Forelimb muscle (tissue), 1 donor: ENCODE measurements at regions not wholly inside any gene's neighbourhood (a gene's known extent, or its start where the extent isn't known, plus 50 kb on each side); places are given as distances from the start of the nearest gene placed in this dataset.
"Not testable (repeated sequence)": the region's sequence is repeated elsewhere in the genome, so short reads cannot be mapped to it uniquely, and the experiment has no call there.

ENCODE experiments used
- DNase-seq: peaks from one replicate; pipeline ENCODE4 v3.0.0-alpha.2; 2013; ENCODE audit warnings: low read depth

GRCh38 chr9:89837934-89838310 lies 233.1 kb downstream of the GADD45G start:
- no peak for DNase-seq

- no peak for DNase-seq
Observed at GRCh38 chr9:89838621-89839020, 233.8 kb downstream of the GADD45G start.

- no peak for DNase-seq
Observed at GRCh38 chr9:89839449-89839848, 234.6 kb downstream of the GADD45G start.

- no peak for DNase-seq
Observed at GRCh38 chr9:89839952-89840351, 235.1 kb downstream of the GADD45G start.

- no peak for DNase-seq
Observed at GRCh38 chr9:89841456-89841855, 236.6 kb downstream of the GADD45G start.

- no peak for DNase-seq
Observed at GRCh38 chr9:89842267-89842768, 237.5 kb downstream of the GADD45G start.

- DNase-seq = no peak
Observed at GRCh38 chr9:89843074-89843473, 238.3 kb downstream of the GADD45G start.

- no peak for DNase-seq
Observed at GRCh38 chr9:89843591-89843990, 238.8 kb downstream of the GADD45G start.

GRCh38 chr9:89844075-89844474 lies 239.3 kb downstream of the GADD45G start:
- DNase-seq = no peak

GRCh38 chr9:89844535-89844934 lies 239.7 kb downstream of the GADD45G start:
- DNase-seq = no peak

- no peak for DNase-seq
Observed at GRCh38 chr9:89845321-89845720, 240.5 kb downstream of the GADD45G start.

- DNase-seq = no peak
Observed at GRCh38 chr9:89845862-89846261, 241.1 kb downstream of the GADD45G start.

GRCh38 chr9:89848060-89849040 lies 243.5 kb downstream of the GADD45G start:
- DNase-seq = no peak

GRCh38 chr9:89849096-89849495 lies 244.3 kb downstream of the GADD45G start:
- DNase-seq = no peak

GRCh38 chr9:89850153-89850552 lies 245.3 kb downstream of the GADD45G start:
- no peak for DNase-seq

GRCh38 chr9:89850631-89851325 lies 246.0 kb downstream of the GADD45G start:
- no peak for DNase-seq

GRCh38 chr9:89853161-89853560 lies 248.3 kb downstream of the GADD45G start:
- DNase-seq = no peak

- no peak for DNase-seq
Observed at GRCh38 chr9:89853931-89854330, 249.1 kb downstream of the GADD45G start.

- no peak for DNase-seq
Observed at GRCh38 chr9:89854715-89855475, 250.1 kb downstream of the GADD45G start.

- DNase-seq = not testable (repeated sequence)
Observed at GRCh38 chr9:89856296-89856695, 251.5 kb downstream of the GADD45G start.

- not testable (repeated sequence) for DNase-seq
Observed at GRCh38 chr9:89856950-89857349, 252.1 kb downstream of the GADD45G start.

- DNase-seq = not testable (repeated sequence)
Observed at GRCh38 chr9:89859842-89860241, 255.0 kb downstream of the GADD45G start.
